HT-29 (cell line): ENCODE measurements at regions not wholly inside any gene's neighbourhood (a gene's known extent, or its start where the extent isn't known, plus 50 kb on each side); places are given as distances from the start of the nearest gene placed in this dataset.
A peak's percentile ranks its signal among the peaks of the same experiment; 100 is the strongest.
"Not testable (repeated sequence)": the region's sequence is repeated elsewhere in the genome, so short reads cannot be mapped to it uniquely, and the experiment has no call there.

Source experiments
- DNase-seq: peaks from one replicate; pipeline ENCODE4 v3.0.0-alpha.2; 2015; ENCODE audit warnings: low spot score

DNA sequence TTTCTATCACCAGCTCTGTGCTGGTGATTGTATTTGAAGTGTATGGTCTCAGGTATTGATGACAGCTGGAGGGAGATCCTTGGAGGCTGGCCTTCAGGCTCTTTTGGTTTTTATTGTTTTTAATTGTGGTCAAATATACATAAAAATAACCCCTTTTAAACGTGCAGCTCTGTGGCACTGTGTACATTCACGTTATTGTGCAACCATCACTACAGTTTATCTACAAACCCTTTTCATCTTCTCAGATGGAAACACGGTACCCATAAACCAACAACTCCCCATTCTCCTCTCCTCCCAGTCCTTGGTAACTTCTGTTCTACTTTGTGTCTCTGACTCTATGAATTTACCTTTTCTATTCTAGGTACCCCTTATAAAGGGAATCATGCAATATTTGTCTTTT is 79.3 kb upstream of the ATP8B1 start:
- no peak for DNase-seq

DNA sequence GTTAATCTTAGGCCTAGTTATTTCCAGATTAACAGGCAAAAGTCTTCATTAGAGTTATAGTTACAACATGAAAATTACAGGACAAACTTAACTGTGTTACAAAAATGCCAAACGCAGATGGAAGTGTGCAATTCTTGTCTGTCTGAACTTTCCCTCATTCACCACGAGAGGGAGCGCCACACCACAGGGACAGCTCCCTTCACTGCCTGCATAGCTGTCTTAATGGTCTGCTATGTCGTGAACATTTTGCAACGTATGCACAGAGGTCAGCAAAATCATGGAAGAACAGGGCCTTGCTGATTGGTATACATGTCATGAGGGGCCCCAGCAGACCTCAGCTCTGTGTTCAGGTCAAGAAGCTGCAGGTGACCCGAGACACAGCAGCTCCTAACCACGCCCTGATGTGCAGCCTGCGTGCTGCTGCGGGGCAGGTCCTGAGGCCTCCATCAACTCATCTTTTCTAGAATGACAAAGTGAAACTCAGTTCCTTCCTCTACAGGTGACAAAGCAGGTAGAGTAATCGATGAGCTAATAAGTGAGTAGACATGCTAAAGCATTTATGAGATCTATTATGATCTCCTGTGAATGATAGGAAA is 78.8 kb upstream of the ATP8B1 start:
- DNase-seq = peak; percentile 81

DNA sequence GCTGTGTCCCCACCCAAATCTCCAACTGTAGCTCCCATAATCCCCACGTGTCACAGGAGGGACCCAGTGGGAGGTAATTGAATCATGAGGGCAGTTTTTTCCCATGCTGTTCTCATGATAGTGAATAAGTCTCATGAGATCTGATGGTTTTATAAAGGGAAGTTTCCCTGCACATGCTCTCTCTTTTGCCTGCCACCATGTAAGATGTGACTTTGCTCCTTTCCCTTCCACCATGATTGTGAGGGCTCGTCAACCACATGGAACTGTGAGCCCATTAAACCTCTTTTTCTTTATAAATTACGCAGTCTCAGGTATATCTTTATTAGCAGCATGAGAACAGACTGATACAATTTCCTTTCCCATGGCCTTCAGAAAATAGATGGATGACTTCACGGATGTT is 76.8 kb upstream of the ATP8B1 start:
- DNase-seq = not testable (repeated sequence)

DNA sequence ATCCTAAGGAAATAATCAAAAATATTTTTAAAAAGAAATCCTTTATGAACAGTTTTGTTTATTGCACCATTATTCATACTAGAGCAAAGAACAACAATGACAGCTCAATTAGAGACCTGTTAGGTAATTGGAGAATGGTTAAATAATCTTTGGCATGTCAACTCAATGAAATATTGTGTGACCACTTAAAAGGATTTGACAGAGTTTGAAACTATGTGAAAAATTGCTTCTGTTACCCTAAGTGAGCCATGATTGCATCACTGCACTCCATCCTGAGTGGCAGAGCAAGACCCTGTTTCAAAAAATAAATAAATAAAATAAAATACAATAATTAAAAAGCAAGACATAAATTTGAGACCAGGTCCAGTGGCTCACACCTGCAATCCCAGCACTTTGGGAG is 66.1 kb upstream of the ATP8B1 start:
- no peak for DNase-seq

DNA sequence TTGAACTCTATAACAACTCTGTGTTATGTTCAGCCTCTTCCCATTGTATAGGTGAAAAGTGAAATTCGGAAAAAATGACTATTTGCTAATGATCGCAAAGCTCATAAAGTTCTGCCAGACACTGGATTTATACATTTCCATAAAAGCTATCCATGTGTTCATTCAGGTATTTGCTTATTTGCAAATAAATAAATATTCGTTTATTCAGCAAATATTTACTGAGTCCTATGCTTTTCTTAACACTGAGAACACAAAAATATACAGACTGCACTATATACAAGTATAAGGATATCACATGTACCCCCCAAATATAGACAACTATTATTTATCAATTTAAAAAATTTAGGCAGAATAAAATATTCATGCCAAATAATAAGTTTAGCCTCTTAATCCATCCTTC is 63.2 kb upstream of the ATP8B1 start:
- DNase-seq = no peak

DNA sequence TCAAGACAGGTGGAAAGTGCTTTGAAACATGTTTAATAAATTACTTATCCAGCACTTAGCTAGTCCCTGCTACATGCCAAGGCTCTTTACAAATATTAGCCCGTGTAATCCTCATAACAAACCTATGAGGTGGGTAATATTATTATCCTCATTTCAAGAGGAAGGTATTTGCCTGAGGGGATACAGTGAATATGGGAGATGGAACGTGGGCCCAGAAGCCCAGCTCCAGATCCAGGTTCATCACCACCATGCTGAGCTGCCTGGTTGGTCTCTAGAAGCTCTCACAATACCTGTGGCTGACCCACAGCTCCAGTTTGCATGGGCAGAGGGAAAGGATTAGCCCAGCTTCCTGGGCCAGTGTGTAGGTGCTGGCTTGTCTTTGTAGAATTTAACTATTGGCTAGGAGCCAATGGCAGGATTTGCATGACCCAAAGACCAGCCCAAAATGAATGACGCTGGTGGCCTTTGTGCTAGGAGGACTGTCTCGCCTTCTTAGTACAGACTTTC is 61.6 kb upstream of the ATP8B1 start:
- DNase-seq = no peak

DNA sequence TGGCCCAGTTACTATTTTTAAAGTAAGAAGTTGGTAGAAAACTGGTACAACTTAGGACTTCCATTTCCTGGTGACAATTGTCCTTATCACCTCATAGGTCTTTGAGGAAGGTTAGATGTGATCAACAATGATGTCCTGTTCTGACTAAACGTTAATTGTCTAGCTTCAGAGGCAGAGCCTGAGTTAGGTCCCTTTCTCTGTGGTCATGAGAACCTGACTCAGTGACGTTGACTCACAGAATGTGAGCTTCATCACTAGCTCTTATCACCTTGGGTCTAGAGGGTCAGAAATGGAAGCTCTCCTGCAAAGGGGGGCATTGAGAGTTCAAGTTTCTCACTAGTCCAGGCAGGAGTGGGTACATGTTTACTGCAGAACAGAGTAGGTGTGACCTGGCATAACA is 60.6 kb upstream of the ATP8B1 start:
- DNase-seq = no peak

DNA sequence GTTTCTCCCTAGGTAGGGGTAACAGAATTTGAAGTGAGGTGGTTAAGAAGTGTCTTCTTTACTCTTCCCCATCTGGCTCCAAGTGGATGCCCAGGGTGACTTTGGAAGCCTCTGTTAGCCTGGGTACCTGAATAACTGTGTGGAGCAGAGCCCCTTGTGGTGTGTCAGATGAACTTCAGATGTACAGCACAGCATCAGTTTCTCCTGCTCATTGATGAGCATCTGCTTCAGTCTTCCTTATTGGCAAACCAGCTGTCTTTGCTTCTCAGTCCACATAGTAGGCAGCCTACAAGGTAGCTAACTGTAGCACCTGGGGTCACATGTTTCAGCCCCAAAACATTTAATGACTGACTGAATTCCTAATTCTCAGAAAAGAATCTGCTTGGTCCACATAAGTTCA is 56.2 kb upstream of the ATP8B1 start:
- DNase-seq = peak; percentile 52

DNA sequence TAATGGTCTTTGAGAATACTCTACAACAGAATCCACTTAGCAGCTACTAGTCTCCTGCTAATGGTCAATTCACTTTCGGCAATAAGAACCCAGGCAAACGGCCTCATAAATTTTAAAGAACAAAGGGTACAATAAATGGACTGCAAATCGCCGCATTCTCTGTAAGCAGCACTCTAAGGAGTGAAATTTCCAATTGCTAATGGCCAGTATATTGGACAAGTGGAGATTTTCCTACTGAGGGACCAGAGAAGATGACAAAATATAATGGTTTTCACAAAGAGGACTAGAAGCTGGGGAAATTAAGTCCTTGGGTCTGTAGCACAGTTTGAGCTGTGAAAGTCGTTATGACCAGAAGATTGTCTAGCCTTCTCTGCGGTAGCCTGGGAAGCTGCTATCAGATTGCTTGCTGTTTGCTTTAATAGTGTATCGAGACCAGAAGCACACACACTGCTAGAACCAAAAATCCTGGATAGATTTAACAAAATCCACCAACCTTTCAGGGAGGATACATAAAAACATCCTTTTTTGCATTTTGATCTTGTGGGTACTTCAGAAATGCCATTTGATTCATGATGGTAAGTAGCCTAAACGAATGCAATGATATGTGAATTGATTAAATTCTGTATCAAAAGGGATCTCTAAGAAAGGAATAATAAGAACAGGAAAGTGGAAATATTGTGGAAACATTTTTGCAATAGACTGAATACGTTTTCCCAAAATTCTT is 53.6 kb upstream of the ATP8B1 start:
- no peak for DNase-seq

DNA sequence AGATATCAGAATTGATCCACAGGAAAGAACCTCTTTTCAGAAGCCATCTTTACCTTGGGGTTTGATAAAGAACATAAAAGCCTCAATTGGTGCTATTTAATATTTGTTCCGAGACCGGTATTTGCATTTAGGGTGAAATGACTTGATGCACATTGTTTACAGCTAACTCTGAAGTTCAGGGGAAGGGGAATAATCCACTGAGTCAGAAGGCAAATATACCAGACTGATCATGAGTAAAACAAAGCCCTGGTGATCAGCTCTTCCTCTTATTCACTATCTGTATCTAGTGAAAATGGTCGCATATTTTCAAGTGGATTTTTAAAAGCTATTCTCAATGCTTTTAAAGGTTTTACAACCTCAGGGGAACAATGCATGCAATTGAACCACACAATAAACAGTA is 53.0 kb upstream of the ATP8B1 start:
- DNase-seq = no peak

DNA sequence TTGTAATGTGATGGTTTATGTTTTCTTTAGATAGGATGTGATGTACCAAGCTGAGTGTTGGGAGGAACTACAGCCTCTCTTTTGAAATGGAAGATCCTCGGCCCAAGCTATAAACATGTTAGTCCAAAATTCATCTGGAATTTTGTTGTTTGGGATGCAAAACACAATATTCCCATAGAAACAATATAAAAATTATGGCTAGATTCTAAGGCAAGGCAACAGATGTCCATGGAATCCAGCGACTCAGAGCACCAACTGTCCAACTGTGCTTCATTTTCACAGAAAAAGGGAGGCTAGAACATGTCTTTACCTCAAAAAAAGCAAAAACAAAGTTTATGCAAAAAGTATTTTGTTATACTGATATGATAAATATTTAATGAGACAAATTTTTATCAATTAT is 52.4 kb upstream of the ATP8B1 start:
- no peak for DNase-seq

DNA sequence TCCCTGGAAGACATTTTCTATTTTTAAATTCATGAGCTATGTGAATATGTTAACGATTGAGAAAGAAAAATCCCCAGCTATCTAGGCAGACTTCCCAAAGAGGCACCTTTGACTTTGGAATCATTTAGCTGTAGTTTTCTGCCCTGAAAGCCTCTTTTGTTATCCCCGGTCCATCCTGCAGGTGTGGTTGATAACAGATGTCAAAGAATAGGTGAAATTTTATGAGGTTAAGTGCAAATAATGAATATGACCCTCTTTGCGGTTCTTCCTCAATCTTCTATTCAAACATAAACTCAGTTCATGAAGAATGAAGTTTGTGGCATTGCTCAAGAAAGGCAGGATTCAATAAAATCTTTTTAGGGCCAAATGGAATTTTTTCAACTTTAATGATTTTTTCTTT is 51.6 kb upstream of the ATP8B1 start:
- no peak for DNase-seq

DNA sequence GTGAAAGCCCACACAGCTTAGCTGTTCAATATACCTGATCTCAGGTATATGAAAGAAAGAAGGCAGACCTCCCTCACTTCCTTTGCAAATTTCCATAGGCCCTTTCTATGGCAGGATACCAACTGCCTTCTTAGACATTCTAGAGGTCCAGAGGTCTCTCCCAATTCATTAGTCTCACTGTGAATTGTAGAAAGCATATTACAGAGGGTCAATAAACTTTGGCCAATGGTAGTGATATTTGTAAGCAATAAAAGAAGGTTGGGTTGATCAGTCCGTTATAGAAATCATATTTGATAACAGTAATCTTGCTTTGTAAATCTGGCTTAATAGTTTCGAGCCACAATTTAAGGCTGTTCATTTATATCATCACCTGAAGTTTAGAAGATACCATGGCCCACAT is 50.7 kb upstream of the ATP8B1 start:
- no peak for DNase-seq

DNA sequence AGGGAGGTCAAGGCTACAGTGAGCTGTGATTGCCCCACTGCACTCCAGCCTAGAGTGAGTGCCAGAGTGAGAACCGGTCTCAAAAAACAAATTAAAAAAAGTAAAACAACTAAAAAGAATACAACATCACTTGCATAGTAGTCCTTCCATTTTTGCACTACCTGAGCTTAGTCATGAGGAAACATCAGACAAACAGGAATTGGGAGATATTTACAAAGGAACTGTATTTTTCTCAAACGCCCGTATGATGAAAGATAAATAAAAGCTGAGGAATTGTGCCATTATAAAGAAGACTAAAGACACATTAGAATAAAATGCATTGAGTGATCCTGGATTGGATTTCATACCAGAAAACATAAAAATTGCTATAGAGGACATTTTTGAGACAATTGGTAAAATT is 50.0 kb upstream of the ATP8B1 start:
- no peak for DNase-seq
